SHP77 (cell line): ENCODE measurements at regions not wholly inside any gene's neighbourhood (a gene's known extent, or its start where the extent isn't known, plus 50 kb on each side); places are given as distances from the start of the nearest gene placed in this dataset.
"Not testable (repeated sequence)": the region's sequence is repeated elsewhere in the genome, so short reads cannot be mapped to it uniquely, and the experiment has no call there.

Experiments used
- DNase-seq, 2 experiments: peaks; one replicate each; lab custom pipeline; 2025; lab: John Stamatoyannopoulos, UW

DNA sequence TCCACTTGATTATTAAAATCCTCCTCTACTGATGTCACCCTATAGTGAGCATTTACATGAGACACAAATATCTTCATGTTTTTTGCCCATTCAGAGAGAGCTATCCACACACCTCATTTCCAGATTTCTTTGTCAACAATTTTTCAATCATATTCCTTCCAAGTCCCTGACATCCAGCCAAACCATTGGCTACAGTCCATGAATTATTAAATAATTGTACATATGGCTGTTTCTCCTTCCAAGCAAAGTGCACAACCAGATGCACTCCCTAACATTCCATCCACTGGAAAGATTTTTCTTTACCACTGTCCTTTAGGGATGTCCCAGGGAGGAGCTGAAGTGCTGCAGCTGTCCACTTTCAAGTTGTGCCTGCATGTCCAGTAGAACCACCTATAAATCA is 328.0 kb upstream of the MDFIC2 start:
- no peak for DNase-seq

DNA sequence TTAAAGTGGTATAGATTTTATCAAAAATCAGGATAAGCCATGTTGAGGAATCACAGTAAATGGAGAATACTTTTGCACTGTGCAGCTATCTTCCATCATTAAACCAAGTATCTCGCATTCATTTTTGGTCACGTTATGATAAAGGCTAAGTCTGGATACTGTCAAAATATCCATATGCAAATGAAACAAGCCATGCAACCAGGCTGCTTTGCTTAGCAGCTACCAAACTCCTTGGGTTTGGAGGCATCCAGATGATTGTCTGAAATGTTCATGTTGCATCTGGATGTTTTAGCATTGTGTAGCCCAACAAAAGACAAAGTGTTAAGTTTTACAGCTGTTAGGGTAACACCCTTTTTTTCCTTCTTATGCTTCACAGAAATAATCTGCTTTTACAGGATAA is 322.9 kb upstream of the MDFIC2 start:
- DNase-seq: no peak

DNA sequence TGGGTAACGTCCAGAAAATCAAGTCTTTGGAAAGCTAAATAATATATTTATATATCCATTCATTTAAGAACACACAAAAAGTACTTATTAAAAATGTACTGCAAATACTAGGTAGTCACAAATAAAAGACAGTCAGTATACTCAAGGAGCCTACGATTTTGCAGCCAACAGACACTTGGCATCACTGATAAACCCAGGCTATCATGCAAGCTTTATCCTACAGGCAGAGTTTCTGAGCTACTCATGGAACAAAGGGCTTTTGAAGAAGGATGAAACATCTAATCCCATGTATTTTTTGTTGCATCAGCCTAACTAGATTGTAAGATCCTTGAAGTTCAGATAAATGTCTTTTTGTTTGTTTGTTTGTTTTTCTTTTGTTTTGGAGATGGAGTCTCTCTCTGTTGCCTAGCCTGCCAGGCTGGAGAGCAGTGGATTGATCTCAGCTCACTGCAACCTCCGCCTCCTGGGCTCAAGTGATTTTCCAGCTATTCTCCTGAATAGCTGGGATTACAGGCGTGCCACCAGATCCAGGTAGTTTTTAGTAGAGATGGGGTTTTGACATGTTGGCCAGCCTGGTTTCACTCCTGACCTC is 319.4 kb upstream of the MDFIC2 start:
- no peak for DNase-seq

DNA sequence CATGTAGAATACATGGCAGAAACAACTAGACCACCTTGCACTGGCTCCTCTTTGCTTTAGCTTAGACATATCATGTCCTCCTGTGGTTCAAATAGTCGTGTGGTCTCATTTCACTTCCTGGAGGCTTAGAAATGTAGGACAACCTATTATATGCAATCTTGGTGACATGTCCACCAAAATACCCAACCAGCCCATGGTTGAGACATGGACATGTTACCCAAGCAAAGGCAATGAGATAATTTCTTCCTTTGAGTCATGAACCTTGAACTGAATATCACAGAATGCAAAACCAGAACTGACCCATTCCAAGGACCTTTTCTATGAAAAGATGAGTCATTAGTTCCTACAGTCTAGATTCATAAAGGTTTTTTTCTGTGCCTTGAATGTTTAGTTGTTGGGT is 309.0 kb upstream of the MDFIC2 start:
- DNase-seq: no peak

DNA sequence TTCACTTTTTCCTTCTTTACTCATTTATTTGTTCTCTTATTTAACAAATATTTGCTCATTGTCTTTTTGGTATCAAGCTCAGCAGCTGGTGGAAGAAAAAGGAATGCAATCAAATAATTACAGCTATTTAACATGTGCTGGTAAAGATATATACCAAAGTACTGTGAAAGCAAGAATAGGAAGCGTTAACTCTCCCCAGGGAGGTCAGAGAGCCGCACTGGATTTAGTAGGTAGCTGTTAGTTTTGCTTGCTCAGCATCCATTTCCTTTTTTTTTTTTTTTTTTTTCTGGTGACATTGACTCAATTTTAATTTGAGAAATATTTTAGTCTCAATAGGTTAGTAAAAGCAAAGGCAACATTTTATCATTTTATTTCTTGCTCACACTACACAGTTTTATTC is 308.5 kb upstream of the MDFIC2 start:
- no peak for DNase-seq

GRCh38 chr3:70620367-70620766 is 307.9 kb upstream of the MDFIC2 start:
- no peak for DNase-seq

DNA sequence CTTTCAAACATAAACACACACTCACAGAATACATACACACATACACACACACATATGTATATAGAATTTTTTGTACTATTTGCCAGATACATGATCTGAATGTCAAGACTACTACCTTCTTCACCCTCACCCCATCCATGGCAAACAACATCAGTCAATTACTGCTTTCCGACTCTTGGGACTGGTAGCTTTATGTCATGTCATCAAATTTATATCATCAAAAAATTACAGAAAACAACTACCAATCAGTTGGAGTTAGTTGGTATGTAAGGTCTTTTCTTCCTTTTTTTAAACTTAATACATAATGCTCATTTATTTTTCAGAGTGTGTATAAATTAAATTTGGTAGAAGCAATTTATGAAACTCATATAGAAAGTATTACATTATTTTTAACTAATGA is 305.7 kb upstream of the MDFIC2 start:
- DNase-seq: no peak

GRCh38 chr3:70617349-70617748 is 304.9 kb upstream of the MDFIC2 start:
- not testable (repeated sequence) for DNase-seq

DNA sequence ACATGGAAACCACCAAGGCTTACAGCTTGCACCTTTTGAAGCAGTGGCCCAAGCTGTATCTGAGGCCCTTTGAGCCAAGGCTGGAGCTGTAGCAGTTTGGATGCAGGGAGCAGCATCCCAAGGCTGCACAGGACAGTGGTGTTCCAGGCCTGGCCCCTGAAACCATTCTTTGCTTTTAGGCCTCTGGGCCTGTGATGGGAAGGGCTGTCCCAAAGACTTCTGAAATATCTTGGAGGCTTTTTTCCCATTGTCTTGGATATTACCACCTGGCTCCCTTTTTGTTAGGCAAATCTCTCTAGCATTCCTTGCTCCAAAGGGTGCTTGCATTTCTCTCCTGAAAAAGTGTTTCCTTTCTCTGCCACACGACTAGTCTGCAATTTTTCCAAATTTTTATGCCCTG is 302.8 kb upstream of the MDFIC2 start:
- no peak for DNase-seq

GRCh38 chr3:70614111-70614510 is 301.7 kb upstream of the MDFIC2 start:
- DNase-seq: peak in 1 of 2 experiments; percentile 8

- DNase-seq: no peak
Observed at GRCh38 chr3:70612920-70613319, 300.5 kb upstream of the MDFIC2 start.

GRCh38 chr3:70611667-70612277 is 299.3 kb upstream of the MDFIC2 start:
- DNase-seq: not testable (repeated sequence)

DNA sequence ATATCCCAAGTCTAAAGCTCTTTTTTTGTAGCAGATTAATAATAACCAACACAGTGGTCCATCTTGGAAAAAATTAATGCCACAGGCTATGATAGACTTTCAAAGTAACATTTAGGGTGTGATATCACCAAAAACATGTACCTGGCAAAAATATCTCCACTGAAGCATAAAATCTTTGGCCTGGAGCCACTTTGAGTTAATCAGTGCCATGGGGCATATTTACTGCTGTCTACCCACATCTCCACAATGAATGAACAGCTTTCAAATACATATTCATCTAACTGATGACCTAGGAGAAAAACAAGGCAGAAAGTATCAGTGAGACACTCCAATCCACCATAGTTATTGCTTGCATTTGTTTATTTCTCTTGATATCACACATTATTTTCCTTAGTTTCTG is 296.0 kb upstream of the MDFIC2 start:
- peak in 1 of 2 experiments; percentile 3 for DNase-seq

DNA sequence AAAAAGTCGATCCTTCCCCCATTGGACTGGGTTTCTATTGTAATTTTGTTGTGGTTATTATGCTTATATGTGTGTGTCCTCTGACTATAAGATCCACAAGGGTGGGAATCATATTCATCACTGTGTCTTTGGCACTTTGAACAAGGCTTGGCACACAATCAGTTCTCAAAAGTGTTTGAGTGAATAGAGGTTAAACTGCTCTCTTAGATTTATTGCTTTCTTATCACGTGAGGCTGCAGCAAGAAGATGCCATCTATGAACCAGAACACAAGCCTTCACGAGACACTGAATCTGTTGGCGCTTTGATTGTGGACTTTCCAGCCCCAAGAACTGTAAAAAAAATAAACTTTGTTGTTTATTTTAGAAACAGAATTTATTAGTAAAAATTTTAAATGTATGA is 295.0 kb upstream of the MDFIC2 start:
- no peak for DNase-seq

GRCh38 chr3:70606018-70606417 is 293.6 kb upstream of the MDFIC2 start:
- DNase-seq: peak in 1 of 2 experiments; percentile 7

- DNase-seq: no peak
Observed at GRCh38 chr3:70603103-70603502, 290.7 kb upstream of the MDFIC2 start.

DNA sequence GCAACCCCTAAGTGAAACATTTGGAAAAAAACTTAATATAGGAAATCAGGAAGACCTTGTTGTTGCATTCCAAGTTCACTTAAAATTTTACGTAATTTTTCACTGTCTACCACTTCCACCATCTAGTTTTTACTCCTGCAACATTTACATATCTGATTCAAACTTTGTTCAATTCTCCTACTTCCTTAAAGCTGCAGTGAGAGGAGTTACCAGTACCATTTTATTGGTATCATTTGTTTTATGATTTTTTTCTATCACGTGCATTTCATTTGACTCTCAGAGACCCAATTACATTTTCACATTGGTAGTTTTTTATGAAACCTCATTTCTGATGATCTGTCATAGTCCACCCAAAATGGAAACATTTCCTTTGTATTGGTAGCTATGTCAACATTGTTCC is 284.9 kb upstream of the MDFIC2 start:
- DNase-seq: no peak

DNA sequence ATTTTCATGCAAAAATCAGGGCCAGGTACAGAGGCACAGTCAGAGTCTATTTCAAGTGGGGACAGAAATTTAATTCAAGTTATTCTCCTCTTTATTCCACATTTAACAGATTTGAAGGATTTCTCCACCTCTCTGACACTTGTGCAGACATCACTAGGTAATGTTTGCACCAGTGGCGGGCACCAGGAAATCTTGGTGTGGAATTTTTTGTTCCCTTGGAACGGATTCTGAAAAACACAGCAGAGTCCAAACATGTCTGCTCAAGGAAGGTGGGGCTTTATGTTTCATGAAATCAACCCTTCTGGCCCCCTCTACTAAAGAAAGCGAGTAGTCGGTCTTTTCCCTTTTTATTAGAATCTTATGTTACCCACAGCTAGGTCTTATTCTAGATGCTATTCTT is 271.2 kb upstream of the MDFIC2 start:
- DNase-seq: no peak

- DNase-seq: no peak
Observed at GRCh38 chr3:70582803-70583202, 270.4 kb upstream of the MDFIC2 start.

DNA sequence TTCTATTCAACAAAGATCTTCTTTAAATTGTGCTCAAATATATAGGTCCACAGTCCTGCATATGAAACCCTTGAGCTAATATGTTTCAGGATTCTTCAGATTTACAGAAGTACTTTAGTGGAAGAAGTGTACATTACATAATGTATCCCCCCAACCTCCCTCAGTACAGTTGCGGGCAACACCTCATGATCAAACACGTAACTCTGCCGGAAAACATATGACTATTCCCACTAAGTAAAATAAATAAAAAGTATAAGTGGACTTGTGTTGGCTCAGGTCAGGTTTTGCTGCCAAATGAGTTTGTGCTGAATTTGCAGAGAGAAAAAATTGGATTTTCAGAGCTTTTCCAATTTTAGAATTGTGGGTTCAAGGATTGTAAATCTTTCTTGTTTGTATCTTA is 267.6 kb upstream of the MDFIC2 start:
- no peak for DNase-seq

DNA sequence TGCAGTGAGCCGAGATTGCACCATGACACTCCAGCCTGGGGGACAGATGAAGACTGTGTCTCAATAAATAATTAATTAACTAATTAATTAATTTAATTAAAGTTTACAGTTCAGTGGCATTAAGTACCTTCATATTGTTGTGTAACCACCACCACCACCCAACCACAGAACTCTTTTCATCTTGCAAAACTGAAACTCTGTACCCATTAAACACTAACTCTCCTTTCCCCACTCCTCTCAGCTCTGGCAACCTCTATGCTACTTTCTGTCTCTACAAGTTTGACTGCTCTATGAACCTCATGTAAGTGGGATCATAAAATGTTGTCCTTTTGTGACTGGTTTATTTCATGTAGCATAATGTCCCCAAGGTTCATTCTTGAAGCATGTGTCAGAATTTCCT is 259.3 kb upstream of the MDFIC2 start:
- DNase-seq: no peak

GRCh38 chr3:70570584-70570983 is 258.1 kb upstream of the MDFIC2 start:
- DNase-seq: no peak

DNA sequence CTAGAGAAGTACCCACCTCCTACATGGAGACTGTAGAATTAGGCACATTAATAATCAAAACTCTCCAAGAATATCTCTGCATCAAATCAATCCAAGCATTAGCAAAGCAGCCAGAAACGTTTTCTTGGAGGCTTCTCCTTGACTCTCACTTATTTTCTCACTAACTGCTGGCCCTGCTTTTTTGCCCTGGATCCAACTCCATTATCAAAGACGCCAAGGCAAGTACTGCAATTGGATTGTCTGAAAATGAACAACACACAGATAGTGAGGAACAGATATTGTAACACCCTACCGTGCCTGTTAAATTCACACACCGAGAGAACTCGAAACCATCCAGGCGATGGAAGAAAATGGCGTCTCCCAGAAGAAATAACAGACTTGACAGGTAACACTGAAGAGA is 256.2 kb upstream of the MDFIC2 start:
- no peak for DNase-seq

- no peak for DNase-seq
Observed at GRCh38 chr3:70565861-70566260, 253.4 kb upstream of the MDFIC2 start.
